HG03565 (cell line): ENCODE measurements at regions not wholly inside any gene's neighbourhood (a gene's known extent, or its start where the extent isn't known, plus 50 kb on each side); places are given as distances from the start of the nearest gene placed in this dataset.

Source experiments
- ATAC-seq: cut with Tn5 transposase; IDR thresholded peaks from one replicate; pipeline ENCODE4 v1.9.1; 2021; ENCODE audit warnings: mild to moderate bottlenecking, moderate library complexity; ENCODE audit not compliant: unreplicated experiment

- no peak for ATAC-seq
Measured at GRCh38 chr4:175424111-175424510, 388.0 kb downstream of the GPM6A start.

GRCh38 chr4:175427751-175428150 is 384.3 kb downstream of the GPM6A start:
- ATAC-seq, result no peak

- no peak for ATAC-seq
Measured at GRCh38 chr4:175431694-175432093, 380.4 kb downstream of the GPM6A start.

GRCh38 chr4:175435381-175435783 is 376.7 kb downstream of the GPM6A start:
- no peak for ATAC-seq

GRCh38 chr4:175436196-175436595 is 375.9 kb downstream of the GPM6A start:
- ATAC-seq, result no peak

- ATAC-seq, result no peak
Measured at GRCh38 chr4:175440786-175441185, 371.3 kb downstream of the GPM6A start.

GRCh38 chr4:175441256-175441655 is 370.8 kb downstream of the GPM6A start:
- no peak for ATAC-seq

- ATAC-seq, result no peak
Measured at GRCh38 chr4:175443547-175443946, 368.5 kb downstream of the GPM6A start.

- ATAC-seq, result no peak
Measured at GRCh38 chr4:175444512-175444911, 367.6 kb downstream of the GPM6A start.

GRCh38 chr4:175447016-175447415 is 365.0 kb downstream of the GPM6A start:
- ATAC-seq, result no peak

GRCh38 chr4:175450446-175450845 is 361.6 kb downstream of the GPM6A start:
- no peak for ATAC-seq

- ATAC-seq, result no peak
Measured at GRCh38 chr4:175451238-175451965, 360.7 kb downstream of the GPM6A start.

- ATAC-seq, result no peak
Measured at GRCh38 chr4:175453456-175453855, 358.6 kb downstream of the GPM6A start.

- no peak for ATAC-seq
Measured at GRCh38 chr4:175456131-175456530, 355.9 kb downstream of the GPM6A start.

- ATAC-seq, result no peak
Measured at GRCh38 chr4:175457956-175458355, 354.1 kb downstream of the GPM6A start.

- no peak for ATAC-seq
Measured at GRCh38 chr4:175459571-175459970, 352.5 kb downstream of the GPM6A start.

GRCh38 chr4:175460414-175460813 is 351.6 kb downstream of the GPM6A start:
- no peak for ATAC-seq

- ATAC-seq, result no peak
Measured at GRCh38 chr4:175469514-175469913, 342.6 kb downstream of the GPM6A start.

GRCh38 chr4:175470131-175470530 is 341.9 kb downstream of the GPM6A start:
- no peak for ATAC-seq

GRCh38 chr4:175480404-175480803 is 331.7 kb downstream of the GPM6A start:
- no peak for ATAC-seq

GRCh38 chr4:175499735-175500352 is 312.2 kb downstream of the GPM6A start:
- ATAC-seq, result no peak

- ATAC-seq, result no peak
Measured at GRCh38 chr4:175504318-175504717, 307.7 kb downstream of the GPM6A start.

GRCh38 chr4:175509320-175509719 is 302.7 kb downstream of the GPM6A start:
- no peak for ATAC-seq
